GM18505 (cell line): ENCODE measurements at regions not wholly inside any gene's neighbourhood (a gene's known extent, or its start where the extent isn't known, plus 50 kb on each side); places are given as distances from the start of the nearest gene placed in this dataset.
"Not testable (repeated sequence)": the region's sequence is repeated elsewhere in the genome, so short reads cannot be mapped to it uniquely, and the experiment has no call there.

ENCODE experiments used
- ATAC-seq: cut with Tn5 transposase; IDR thresholded peaks from one replicate; pipeline ENCODE4 v1.9.1; 2021; ENCODE audit not compliant: unreplicated experiment
- POLR2A ChIP-seq: IDR thresholded peaks from 4 replicates; pipeline ENCODE4 v1.6.1; 2011; ENCODE audit warnings: borderline replicate concordance; ENCODE audit not compliant: insufficient read depth, insufficient read length; ENCODE audit errors: extremely low read depth

- ATAC-seq: no peak
- TF ChIP-seq POLR2A: no peak
Observed at GRCh38 chr20:30892541-30893345, 364.7 kb upstream of the DEFB115 start.

GRCh38 chr20:30893346-30894314 lies 363.8 kb upstream of the DEFB115 start:
- ATAC-seq: not testable (repeated sequence)

- not testable (repeated sequence) for ATAC-seq
Observed at GRCh38 chr20:30894707-30895353, 362.6 kb upstream of the DEFB115 start.

GRCh38 chr20:30895354-30895711 lies 362.1 kb upstream of the DEFB115 start:
- ATAC-seq: not testable (repeated sequence)

- not testable (repeated sequence) for ATAC-seq
Observed at GRCh38 chr20:30899370-30900079, 357.9 kb upstream of the DEFB115 start.

GRCh38 chr20:30900080-30900719 lies 357.3 kb upstream of the DEFB115 start:
- not testable (repeated sequence) for ATAC-seq

GRCh38 chr20:30905231-30905630 lies 352.2 kb upstream of the DEFB115 start:
- not testable (repeated sequence) for ATAC-seq

- ATAC-seq: no peak
- no peak for TF ChIP-seq POLR2A
Observed at GRCh38 chr20:30910937-30911725, 346.3 kb upstream of the DEFB115 start.

GRCh38 chr20:30911832-30912660 lies 345.4 kb upstream of the DEFB115 start:
- not testable (repeated sequence) for ATAC-seq

- not testable (repeated sequence) for ATAC-seq
Observed at GRCh38 chr20:30912661-30913026, 344.8 kb upstream of the DEFB115 start.

- not testable (repeated sequence) for ATAC-seq
Observed at GRCh38 chr20:30916404-30916803, 341.1 kb upstream of the DEFB115 start.

- ATAC-seq: no peak
Observed at GRCh38 chr20:30919514-30920188, 337.8 kb upstream of the DEFB115 start.

More at GRCh38 chr20:30919514-30920188, 337.8 kb upstream of the DEFB115 start:
- no peak for TF ChIP-seq POLR2A
